HG03442 (cell line): ENCODE measurements at regions not wholly inside any gene's neighbourhood (a gene's known extent, or its start where the extent isn't known, plus 50 kb on each side); places are given as distances from the start of the nearest gene placed in this dataset.
"Not testable (repeated sequence)": the region's sequence is repeated elsewhere in the genome, so short reads cannot be mapped to it uniquely, and the experiment has no call there.

Experiments used
- ATAC-seq: cut with Tn5 transposase; IDR thresholded peaks from one replicate; pipeline ENCODE4 v1.9.1; 2021; ENCODE audit warnings: mild to moderate bottlenecking, moderate library complexity; ENCODE audit not compliant: unreplicated experiment

- ATAC-seq = no peak
These were observed 148.6 kb upstream of the ZFP64 start for GRCh38 chr20:52340036-52340634.

GRCh38 chr20:52332649-52333250, 141.2 kb upstream of the ZFP64 start:
- ATAC-seq = no peak

GRCh38 chr20:52332230-52332629, 140.7 kb upstream of the ZFP64 start:
- no peak for ATAC-seq

- ATAC-seq = no peak
These were observed 140.1 kb upstream of the ZFP64 start for GRCh38 chr20:52331655-52332054.

- no peak for ATAC-seq
These were observed 129.8 kb upstream of the ZFP64 start for GRCh38 chr20:52321396-52321795.

GRCh38 chr20:52318651-52319050, 127.1 kb upstream of the ZFP64 start:
- ATAC-seq = no peak

GRCh38 chr20:52313341-52313963, 121.9 kb upstream of the ZFP64 start:
- ATAC-seq = no peak

GRCh38 chr20:52312132-52312729, 120.7 kb upstream of the ZFP64 start:
- no peak for ATAC-seq

GRCh38 chr20:52311209-52311794, 119.7 kb upstream of the ZFP64 start:
- ATAC-seq = no peak

- ATAC-seq = no peak
These were observed 117.6 kb upstream of the ZFP64 start for GRCh38 chr20:52309181-52309580.

- no peak for ATAC-seq
These were observed 114.9 kb upstream of the ZFP64 start for GRCh38 chr20:52306477-52306876.

GRCh38 chr20:52305858-52306257, 114.3 kb upstream of the ZFP64 start:
- no peak for ATAC-seq

GRCh38 chr20:52305024-52305645, 113.6 kb upstream of the ZFP64 start:
- no peak for ATAC-seq

- no peak for ATAC-seq
These were observed 111.8 kb upstream of the ZFP64 start for GRCh38 chr20:52303281-52303950.

GRCh38 chr20:52302736-52303135, 111.2 kb upstream of the ZFP64 start:
- no peak for ATAC-seq

- not testable (repeated sequence) for ATAC-seq
These were observed 110.5 kb upstream of the ZFP64 start for GRCh38 chr20:52302051-52302450.

GRCh38 chr20:52295556-52295955, 104.0 kb upstream of the ZFP64 start:
- no peak for ATAC-seq

- no peak for ATAC-seq
These were observed 102.6 kb upstream of the ZFP64 start for GRCh38 chr20:52294106-52294628.

GRCh38 chr20:52291109-52291508, 99.5 kb upstream of the ZFP64 start:
- ATAC-seq = no peak

- no peak for ATAC-seq
These were observed 99.0 kb upstream of the ZFP64 start for GRCh38 chr20:52290569-52290968.
